ENCODE measurements at regions not wholly inside any gene's neighbourhood (a gene's known extent, or its start where the extent isn't known, plus 50 kb on each side); places are given as distances from the start of the nearest gene placed in this dataset.

DNA sequence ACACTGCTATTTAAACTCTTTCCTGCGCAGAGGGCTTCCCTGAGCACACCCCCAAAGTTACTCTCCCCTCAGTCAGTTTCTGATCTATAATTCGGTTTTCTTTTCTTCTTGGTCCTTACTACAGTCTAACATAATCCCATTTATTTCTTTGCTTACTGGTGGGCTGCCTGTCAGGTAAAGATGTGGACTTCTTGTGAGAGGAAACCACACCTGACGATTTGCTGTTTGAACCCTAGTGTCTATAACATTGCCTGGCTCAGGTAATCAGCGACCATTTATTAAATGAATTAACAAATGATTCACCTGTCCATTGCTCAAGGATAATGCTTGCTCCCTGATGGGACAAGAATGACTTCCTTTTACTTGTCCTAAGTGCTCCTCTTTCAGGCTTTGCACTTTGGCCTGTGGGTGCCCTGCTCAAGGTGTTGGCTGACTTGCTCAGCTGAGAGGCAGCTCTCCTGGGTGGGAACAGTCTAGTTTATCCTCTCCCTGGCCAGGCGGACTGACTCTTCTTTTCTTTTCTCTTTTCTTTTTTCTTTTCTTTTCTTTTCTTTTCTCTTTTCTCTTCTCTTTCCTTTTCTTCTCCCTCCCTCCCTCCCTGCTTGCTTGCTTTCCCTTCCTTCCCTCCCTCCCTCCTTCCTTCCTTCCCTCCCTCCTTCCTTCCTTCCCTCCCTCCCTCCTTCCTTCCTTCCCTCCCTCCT, 233.1 kb downstream of the BCAS1 start:
- DNase-seq (ENCODE audit: low read depth), result no peak

DNA sequence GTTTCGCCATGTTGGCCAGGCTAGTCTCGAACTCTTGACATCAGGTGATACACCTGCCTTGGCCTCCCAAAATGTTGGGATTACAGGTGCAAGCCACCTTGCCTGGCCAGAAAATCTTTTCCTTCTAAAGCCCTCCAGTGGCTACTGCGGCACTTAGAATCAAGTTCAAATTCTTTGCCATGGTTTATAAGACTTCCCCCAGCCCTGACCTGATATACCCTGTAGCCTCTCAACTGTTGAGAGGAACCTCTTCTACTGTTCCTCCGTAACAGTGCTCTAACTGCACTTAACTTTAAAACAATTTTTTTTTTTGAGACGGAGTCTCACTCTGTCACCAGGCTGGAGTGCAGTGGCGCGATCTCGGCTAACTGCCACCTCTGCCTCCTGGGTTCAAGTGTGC, 235.6 kb downstream of the BCAS1 start:
- no peak for DNase-seq (ENCODE audit: low read depth)

DNA sequence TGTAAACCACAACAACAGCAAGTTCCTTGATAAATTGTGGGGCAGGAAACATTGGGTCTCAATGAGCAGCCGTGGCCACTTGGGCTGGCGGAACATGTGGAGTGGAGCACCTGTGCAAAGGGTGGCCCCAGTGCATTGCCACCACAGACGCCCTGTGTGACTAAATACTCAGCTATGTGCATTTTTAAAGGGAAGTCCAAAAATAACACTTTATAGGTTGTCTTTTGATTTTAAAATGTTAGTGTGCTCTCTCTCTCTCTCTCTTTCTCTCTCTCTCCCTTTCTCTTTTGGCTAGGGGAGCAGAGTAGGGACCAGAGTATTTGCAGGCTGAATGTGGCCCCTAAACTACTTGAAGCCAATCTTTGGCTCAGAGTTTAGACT, 236.3 kb downstream of the BCAS1 start:
- peak; percentile 50 for DNase-seq (ENCODE audit: low read depth)

DNA sequence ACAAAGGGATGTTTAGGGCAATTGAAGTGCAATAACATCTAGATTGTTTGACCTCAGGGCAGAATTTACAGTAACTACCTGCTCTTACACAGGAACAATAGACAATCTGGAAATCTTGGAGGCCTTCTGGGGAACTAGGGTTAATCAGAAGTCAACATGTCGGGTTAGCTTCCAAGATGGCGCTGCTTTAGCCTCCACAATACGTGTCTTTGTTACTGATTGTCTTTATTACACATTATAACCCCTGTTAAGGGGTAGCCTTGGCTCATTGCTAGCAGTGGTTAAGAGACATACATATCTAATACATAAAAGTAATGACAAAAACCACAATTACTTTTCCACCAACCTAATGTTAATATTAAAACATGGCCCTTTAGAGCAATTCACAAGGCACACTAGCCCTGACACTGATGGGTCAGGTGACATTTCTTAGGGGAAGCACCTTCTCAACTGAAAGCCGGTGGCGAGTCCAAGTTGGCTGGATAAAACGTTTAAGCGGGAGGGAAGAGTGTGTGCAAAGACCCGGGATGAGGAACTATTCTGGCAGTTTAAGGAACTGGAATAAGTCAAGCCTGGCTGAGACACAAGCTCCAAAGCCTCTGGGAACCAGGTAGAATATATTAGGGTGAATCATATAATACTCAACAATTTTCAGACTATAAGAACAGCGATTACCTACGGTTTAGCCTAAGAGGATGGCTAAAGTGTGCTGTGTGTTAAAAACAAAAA, 236.9 kb downstream of the BCAS1 start:
- DNase-seq (ENCODE audit: low read depth), result no peak

DNA sequence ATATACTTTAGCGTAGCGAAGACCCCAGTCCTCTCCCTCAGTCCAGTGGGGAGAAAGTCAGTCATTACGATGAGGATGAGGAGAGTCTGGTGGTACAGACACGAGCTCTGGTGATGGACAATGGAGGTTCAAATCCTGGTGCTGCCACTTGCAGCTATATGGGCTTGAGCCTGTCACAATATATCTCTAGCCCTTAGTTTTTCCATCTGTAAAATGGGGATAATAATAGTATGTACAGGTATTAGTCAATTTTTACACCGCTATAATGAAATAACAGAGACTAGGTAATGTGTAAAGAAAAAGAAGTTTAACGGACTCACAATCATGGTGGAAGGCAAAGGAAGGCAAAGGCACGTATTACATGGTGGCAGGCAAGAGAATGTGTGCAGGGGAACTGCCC, 237.9 kb downstream of the BCAS1 start:
- DNase-seq (ENCODE audit: low read depth), result no peak

DNA sequence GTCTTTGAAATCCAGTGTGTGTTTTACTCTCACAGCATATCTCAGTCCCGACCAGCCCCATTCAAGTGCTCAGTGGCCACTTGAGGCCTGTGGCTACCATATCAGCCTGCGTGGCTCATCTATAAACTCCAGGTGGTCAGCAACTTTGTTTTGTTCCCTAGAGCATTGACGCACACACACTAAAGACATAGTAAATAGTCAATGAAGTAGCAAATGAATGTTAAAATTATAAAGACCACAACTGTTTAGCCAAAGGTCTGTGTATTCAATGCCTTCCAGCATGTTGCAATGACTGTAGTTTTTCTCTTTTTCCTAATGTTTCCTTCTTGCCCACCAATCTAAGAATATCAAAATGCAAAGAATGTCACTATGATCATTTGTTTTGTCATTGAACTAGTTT, 238.2 kb upstream of the ZNF217 start:
- DNase-seq (ENCODE audit: low read depth), result no peak

DNA sequence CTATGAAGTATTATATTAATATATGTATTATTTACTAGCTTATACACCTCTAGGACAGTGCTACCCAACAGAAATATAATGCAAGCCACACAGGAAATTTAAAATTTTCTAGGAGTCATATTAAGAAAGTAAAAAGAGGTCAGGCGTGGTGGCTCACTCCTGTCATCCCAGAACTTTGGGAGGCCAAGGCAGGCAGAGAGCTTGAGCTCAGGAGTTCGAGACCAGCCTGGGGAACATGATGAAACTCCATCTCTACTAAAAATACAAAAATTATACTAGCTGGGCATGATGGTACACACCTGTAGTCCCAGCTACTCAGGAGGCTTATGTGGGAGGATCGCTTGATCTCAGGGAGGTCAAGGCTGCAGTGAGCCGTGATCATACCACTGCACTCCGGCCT, 237.6 kb upstream of the ZNF217 start:
- no peak for DNase-seq (ENCODE audit: low read depth)

DNA sequence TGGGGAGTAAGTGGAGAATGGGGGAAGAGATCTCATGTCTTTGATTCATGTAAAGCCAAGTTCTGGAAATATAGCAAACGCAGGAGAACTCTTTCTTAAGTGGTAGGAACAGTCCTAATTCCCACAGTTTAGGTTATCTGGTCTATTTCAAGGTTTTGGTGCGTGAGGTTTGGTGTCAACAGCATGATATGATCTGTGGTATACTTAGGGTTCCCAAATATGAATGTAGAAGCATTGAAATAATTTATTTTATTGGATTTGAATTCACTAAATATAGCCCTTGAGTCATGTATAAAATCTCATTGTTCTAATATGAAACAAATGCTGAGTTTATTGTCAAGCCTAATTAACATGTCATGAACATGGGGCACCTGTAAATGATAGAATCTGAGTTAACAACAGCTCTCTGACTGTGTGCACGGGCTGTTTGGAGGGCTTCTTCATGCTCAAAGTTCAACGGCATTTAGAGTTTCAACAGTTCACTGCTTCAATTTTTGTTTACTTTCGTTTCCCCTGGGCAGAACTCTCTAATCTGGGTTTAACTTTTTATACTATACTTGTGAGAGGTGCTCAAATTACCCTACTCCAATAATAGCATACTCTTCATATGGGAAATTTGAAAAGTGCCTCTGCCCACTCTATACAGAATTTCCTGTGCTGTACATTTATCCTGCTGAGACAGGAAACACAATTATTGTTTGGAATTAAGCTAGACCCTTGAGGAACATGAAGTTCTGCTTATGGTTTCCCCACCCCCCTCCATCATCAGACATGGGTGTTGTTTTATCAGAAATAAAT, 236.3 kb upstream of the ZNF217 start:
- peak; percentile 88 for DNase-seq (ENCODE audit: low read depth)

DNA sequence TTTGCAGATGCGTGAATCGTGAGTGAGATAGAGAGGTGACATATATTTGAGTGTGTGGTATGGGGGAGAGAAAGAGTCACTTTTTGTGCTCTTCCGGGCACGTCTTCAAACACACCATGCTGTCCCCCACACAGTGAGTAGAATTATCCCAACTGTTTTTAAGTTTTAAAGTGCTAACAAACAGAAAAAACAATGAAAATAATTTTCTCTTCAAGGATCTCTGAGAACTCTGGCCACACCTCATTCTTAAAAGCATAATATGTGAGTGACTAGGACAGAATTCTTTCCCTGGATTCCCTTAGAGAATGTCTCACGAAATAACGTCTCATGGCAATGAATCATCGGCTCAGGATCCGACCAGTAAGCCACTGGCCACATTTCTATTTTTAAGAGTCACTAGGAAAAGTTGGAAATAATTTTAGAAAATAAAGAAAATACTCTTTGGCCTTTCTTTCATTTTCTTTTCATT, 235.7 kb upstream of the ZNF217 start:
- peak; percentile 99 for DNase-seq (ENCODE audit: low read depth)

DNA sequence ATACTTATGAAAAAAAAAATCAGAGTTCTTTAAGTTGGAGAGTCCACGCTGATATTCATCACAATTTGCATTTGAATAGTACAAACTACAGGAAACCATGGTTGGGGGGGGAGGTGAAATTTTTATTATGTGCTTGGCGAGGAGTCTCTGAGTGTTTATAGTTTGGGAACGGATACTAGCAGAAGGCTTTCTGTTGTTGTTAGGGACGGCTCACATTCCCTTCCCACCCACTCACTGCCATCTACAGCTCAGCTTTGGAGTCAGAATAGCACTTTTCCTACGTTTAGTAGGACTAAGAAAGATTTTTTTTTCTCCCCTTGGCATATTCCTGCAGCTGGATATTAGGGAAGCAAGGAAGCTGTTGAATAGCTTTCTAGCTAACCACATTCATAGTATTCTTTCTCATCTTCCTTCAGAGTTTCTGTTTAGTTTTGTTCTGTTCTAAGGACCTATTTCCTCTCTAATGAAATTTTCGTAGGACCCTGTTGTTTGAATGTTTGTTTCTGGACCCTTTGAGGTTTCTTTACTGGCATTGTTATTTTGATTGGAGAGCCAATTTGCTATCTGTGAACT, 235.1 kb upstream of the ZNF217 start:
- peak; percentile 98 for DNase-seq (ENCODE audit: low read depth)

DNA sequence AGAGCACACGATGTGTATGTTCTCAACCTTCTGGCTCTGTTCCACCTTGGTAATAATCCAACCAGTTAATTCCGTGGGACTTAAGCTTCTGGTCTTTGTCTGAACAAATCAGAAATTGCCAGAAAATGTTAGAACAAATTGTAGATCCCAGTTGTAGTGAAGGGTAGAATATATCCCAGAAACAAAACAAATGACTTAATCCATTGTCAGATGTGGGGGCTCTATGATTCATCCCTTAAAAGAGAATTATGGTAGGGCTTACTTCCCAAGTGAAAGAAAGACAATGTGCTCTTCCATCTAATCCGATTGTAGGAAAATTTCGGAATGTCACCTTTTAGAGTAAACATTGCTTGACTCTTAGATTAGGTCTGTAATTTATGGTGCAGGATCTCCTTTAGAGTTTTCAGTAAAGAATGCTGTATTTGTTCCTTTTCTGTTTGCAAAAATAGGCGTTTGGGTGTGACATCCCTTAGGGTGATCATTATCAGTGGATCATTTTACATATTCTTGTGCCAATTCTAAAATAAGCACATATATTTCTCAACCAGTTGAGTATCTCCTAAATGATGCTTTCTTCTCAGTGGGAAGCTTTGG, 234.5 kb upstream of the ZNF217 start:
- DNase-seq (ENCODE audit: low read depth), result peak; percentile 98

DNA sequence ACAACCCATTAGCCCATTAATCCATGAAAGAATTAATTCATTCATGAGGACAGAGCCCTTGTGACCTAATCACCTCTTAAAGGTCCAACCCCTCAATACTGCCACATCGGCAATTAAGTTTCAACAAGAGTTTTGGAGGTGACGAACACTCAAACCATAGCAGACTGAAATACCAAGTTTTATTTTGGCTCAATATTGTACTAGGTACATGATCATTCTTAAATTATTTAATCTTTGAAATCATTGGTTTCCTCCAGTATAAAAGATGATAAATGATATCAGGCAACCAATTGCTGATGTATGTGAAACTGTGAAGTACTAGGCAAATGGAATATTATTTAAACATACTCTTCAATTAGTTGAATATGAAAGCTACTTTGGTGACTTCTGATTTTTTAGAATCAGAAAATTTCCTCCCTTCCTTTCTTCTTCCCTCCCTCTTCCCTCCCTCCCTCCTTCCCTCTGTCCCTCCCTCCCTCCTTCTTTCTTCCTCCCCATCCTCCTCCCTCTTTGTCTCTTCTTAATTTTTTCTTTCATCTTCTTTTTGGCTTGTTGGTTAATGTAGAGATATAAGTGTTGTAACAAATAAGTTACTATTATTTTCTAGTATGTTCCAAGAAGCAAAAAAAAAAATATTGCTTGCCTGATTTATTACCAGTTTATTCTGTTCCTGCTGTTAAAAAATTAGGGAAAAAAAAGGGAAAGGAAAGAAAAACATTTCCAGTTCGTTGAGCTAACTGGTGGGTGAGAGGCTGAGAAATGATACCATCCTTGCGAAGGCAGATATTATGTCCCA, 233.9 kb upstream of the ZNF217 start:
- DNase-seq (ENCODE audit: low read depth), result no peak

DNA sequence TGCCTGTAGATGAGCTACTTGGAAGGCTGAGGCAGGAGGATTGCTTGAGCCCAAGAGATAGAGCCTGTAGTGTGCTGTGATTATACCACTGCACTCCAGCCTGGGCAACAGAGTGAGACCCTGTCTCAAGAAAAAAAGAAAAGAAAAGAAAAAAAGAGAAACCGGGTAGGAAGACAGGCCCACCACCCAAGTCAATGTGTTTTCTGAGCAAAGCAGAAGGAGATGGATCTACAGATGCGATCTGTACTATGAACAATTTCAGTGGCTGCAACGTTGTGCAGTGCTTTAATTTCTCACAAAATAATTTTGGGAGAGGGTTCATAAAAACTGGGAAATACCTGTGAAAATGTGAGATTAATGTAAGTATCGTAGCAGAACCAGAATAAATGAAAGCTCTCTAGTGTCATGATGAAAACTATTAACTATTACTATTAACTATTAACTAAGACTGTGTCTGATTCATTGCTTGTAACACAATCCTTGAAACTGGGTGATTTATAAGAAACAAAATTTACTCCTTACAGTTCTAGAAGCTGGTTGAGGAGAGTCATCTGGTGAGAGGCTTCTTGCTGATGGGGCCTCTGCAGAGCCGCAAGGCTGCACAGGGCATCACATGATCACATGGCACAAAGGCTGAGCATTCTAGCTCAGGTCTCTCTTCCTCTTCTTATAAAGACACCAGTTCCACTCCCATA, 233.1 kb upstream of the ZNF217 start:
- peak; percentile 37 for DNase-seq (ENCODE audit: low read depth)

DNA sequence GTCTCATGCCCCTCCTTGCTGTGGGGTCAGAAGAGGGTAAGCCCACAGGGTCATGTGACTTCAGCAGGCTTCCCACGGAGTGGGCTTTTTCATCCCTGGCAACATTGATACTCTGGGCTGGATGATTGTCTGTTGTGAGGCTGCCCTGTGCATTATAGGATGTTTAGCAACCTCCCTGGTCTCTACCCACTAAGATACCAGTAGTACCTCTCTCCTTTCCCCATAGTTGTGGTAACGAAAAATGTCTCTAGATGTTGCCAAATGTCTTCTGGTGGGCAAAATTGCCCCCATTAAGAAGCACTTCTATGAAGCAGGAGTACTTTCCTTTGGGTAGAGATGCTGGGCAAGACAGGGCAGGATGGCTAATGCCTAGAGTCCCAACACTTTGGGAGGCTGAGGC, 232.5 kb upstream of the ZNF217 start:
- DNase-seq (ENCODE audit: low read depth), result no peak

DNA sequence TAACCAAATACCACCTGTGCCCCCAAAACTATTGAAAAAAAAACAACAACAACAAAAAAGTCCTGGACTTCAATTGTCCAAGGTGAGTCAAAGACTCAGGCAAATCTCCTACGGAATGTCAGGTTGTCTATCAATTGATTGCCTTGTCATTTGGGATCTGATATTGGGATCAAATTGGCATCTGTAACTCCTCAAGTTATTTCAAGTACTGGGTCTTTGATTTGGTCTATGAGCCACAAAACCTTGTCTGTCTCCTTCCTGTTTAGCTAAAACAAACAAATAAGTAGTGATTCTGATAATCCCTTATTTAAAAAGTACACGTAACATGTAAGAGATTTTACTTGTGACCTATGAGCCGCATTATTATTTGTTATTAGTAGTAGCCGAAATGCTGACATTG, 231.6 kb upstream of the ZNF217 start:
- no peak for DNase-seq (ENCODE audit: low read depth)

DNA sequence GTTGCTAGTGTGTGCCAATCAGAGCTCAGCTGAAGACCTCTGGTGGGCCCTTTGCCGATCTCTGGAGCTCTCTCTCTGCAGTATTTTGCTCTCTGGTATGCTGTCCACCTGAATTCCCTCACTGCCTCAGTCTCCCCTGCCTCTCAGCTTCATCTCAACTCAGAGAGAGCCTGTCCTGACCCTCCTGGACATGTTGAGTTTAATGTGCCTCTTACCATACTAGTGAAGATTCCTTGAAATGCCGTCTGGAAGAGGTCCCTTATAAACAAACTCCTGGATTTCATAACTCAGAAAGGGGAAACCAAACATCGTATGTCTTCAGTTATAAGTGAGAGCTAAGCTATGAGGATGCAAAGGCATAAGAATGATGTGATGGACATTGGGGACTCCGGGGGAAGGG, 231.1 kb upstream of the ZNF217 start:
- DNase-seq (ENCODE audit: low read depth), result peak; percentile 33

DNA sequence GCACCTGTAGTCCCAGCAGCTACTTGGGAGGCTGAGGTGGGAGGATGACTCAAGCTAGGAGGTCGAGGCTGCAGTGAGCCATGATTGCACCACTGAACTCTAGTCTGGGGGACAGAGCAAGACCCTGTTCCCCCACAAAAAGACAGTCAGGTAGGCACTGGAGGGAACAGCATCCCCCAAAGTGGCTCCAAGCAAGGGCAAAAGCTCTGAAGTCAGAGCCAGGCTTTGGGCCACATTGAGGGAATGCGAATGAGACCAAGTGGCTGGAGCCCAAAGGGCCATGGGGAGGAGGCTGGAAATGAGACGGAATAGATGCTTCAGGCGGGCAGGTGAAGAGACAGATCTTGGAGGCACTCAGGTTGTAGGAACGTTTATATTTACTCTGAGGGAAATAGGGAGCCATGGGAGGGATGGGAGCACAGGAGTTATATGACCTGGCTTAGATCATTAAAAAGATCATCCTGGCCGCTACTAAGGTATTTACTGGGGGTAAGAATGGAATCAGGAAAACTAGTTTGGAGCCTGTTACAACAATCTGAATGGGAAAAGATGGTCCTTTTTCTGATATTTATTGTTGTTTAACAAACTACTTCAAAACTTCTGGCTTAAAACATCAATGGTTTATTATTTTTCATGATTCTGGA, 229.6 kb upstream of the ZNF217 start:
- DNase-seq (ENCODE audit: low read depth), result no peak

DNA sequence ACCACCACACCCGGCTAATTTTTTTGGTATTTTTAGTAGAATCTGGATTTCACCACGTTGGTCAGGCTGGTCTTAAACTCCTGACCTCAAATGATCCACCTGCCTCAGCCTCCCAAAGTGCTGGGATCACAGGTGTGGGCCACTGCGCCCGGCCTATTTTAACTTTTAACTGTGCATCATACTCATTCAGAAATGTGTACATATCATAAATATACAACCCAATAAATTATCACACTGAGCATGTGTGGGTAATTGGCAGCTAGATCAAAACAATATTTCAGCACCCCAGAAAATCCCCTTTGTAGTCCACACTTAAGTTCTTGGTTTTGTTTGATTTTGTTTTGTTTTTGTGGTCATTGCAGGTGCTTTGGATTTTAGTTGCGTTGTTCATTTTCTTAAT, 228.9 kb upstream of the ZNF217 start:
- DNase-seq (ENCODE audit: low read depth), result no peak

DNA sequence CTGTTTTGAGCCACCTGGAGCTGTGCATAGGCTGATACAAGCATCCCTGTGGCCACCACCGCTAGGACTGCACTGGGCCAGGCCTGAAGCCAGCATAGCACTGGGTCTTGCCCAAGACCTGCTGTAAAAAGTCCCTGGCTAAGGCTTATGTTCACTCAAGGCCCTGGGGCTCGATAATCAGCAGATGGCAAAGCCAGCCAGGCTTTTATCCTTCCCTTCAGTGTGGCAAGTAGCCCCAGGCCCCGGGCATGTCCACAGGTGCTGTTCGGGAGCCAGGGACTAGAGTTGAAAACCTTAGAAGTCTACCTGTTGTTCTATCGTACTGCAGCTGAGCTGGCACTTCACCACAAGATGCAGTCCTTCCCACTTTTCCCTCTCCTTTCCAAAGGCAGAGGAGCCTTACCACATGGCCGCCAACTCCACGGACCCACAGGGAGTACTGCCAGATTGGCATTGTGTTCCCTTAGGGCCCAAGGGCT, 226.4 kb upstream of the ZNF217 start:
- DNase-seq (ENCODE audit: low read depth), result no peak
